Esophagus squamous epithelium (tissue), 4 donors: ENCODE measurements at regions not wholly inside any gene's neighbourhood (a gene's known extent, or its start where the extent isn't known, plus 50 kb on each side); places are given as distances from the start of the nearest gene placed in this dataset.

Experiments
- POLR2A ChIP-seq, 4 donors: fragments of 450-650 bp; IDR thresholded peaks; one replicate each; pipeline ENCODE4 v1.6.1; 2017; ENCODE audit warnings: antibody characterized with exemption in 4 of 4, mild to moderate bottlenecking in 4 of 4, moderate library complexity in 3 of 4
- TF ChIP-seq, protein P1 (sequence below), 6 experiments: fragments of 450-650 bp in 4 of 6; fragments of 200-600 bp in 2 of 6; sonication (generic) in 2 of 6; IDR thresholded peaks; one replicate each; pipeline ENCODE4 v1.5.1; 2016 to 2019; ENCODE audit warnings: antibody characterized with exemption in 6 of 6, mild to moderate bottlenecking in 4 of 6, moderate library complexity in 4 of 6

DNA sequence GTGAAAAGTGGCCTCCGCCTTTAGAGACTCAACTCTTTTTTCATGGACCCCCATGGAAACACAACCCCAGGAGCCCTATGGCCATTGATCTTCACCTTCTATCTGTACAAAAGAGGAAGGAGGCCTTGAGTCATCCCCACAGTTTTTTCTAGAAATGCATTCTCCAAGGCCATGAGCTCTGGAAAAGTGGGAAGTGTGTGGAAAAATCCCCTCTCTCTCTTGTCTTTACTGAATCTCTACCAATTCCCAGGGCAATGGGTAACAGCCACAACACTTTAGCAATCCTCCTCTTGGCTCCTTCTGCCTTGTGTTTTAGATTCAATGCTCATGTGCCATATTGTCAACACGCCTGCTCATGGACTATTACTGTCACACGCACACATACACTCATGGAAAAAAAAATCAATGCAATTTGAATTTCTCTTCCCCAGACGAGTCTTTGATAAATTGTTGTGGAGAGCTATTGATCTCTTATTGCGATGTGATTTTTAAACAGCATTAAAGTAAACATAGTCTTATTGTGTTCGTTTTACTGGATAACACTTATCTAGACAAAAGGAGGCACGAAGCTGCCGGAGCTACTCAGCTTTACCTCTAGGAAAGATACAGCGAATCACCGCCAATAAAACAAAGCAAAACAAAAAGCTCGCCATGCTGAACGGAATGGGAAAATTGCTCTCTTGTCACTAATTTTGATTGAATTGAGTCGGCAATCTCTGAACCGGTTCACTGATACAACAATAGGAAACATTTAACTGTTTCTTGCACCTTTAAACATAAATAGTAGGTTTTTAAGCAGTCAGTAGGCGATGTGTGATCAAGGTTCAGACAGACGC, 260.3 kb downstream of the VRK1 start:
- TF ChIP-seq, protein P1, sequence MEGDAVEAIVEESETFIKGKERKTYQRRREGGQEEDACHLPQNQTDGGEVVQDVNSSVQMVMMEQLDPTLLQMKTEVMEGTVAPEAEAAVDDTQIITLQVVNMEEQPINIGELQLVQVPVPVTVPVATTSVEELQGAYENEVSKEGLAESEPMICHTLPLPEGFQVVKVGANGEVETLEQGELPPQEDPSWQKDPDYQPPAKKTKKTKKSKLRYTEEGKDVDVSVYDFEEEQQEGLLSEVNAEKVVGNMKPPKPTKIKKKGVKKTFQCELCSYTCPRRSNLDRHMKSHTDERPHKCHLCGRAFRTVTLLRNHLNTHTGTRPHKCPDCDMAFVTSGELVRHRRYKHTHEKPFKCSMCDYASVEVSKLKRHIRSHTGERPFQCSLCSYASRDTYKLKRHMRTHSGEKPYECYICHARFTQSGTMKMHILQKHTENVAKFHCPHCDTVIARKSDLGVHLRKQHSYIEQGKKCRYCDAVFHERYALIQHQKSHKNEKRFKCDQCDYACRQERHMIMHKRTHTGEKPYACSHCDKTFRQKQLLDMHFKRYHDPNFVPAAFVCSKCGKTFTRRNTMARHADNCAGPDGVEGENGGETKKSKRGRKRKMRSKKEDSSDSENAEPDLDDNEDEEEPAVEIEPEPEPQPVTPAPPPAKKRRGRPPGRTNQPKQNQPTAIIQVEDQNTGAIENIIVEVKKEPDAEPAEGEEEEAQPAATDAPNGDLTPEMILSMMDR (IDR thresholded peaks at IDR 0.05) = no peak
- TF ChIP-seq POLR2A (IDR thresholded peaks at IDR 0.05) = no peak
